Breast epithelium (tissue), 3 donors: ENCODE measurements at regions not wholly inside any gene's neighbourhood (a gene's known extent, or its start where the extent isn't known, plus 50 kb on each side); places are given as distances from the start of the nearest gene placed in this dataset.

Experiments
- POLR2AphosphoS5 ChIP-seq, 3 donors: sonication (generic); formaldehyde crosslinking; IDR thresholded peaks; one replicate each; pipeline ENCODE4 v1.6.1; 2017; ENCODE audit warnings: antibody characterized with exemption in 3 of 3
- TF ChIP-seq, protein P1 (sequence below), 3 donors: fragments of 450-650 bp; IDR thresholded peaks; one replicate each; pipeline ENCODE4 v1.5.1; 2016 to 2017; ENCODE audit warnings: antibody characterized with exemption in 3 of 3, mild to moderate bottlenecking in 3 of 3, moderate library complexity in 3 of 3

DNA sequence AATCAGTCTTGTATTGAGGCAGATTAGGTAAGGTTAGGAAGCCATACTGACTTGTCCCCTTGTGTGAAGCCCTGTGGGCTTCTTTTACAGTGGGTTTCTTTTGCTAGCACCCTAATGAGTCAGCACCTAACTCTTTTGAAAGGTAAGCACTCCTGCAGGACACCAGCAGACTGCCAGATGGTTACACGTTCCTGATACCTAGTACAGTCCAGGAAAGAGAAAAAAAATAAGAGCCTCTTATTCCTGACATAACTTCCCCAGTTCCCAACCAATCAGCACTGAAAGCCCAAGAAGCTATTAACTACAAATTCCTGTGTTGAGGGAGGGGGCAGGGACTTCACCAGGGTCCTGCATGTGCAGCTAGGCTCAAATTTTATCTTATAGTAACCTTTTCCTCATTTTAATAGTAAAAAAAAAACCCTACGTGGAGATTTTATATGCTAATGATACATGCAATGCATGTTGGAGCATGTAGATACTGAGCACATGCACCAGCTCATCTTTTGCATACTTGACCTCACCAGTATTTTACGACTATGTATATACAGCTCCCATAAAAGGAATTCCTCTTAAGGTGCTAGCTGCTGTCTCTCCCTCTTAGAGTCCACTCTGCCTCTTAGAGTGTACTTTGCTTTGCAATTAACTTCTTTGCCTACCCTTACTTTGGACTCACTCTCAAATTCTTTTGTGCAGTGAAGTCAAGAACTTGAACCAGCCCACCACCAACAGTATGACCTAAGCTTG, 84.7 kb upstream of the RORB start:
- TF ChIP-seq, protein P1, sequence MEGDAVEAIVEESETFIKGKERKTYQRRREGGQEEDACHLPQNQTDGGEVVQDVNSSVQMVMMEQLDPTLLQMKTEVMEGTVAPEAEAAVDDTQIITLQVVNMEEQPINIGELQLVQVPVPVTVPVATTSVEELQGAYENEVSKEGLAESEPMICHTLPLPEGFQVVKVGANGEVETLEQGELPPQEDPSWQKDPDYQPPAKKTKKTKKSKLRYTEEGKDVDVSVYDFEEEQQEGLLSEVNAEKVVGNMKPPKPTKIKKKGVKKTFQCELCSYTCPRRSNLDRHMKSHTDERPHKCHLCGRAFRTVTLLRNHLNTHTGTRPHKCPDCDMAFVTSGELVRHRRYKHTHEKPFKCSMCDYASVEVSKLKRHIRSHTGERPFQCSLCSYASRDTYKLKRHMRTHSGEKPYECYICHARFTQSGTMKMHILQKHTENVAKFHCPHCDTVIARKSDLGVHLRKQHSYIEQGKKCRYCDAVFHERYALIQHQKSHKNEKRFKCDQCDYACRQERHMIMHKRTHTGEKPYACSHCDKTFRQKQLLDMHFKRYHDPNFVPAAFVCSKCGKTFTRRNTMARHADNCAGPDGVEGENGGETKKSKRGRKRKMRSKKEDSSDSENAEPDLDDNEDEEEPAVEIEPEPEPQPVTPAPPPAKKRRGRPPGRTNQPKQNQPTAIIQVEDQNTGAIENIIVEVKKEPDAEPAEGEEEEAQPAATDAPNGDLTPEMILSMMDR (IDR thresholded peaks at IDR 0.05): no peak
- TF ChIP-seq POLR2AphosphoS5 (IDR thresholded peaks at IDR 0.05): no peak
